Gastrocnemius medialis (tissue), 4 donors: ENCODE measurements at regions not wholly inside any gene's neighbourhood (a gene's known extent, or its start where the extent isn't known, plus 50 kb on each side); places are given as distances from the start of the nearest gene placed in this dataset.

Source experiments
- ATAC-seq, 2 donors: fragments of 150-250 bp; one replicate each; pipeline ENCODE4 v1.9.1; 2016
- DNase-seq, 2 donors: peaks; one replicate each; pipeline ENCODE4 v3.0.0-alpha.2; 2019
- H3K27ac ChIP-seq, 4 donors: fragments of 200-600 bp; sonication (generic); 1 replicate in 1 of 4; 2 replicates in 3 of 4; pipeline ENCODE4 v1.5.1; 2016 to 2018; ENCODE audit warnings: mild to moderate bottlenecking in 2 of 4, moderate library complexity in 1 of 4
- H3K27me3 ChIP-seq, 3 donors: fragments of 200-600 bp; sonication (generic) in 2 of 3; 1 replicate in 1 of 3; 2 replicates in 2 of 3; pipeline versions ENCODE4 v1.5.1 to v1.6.0; 2016 to 2019; ENCODE audit warnings: mild to moderate bottlenecking in 1 of 3, moderate library complexity in 1 of 3
- H3K36me3 ChIP-seq, 2 donors: fragments of 200-600 bp; sonication (generic) in 1 of 2; one replicate each; pipeline ENCODE4 v1.5.1; 2017 to 2018
- H3K4me1 ChIP-seq, 2 donors: fragments of 200-600 bp; sonication (generic) in 1 of 2; one replicate each; pipeline ENCODE4 v1.5.1; 2016 to 2017; ENCODE audit warnings: mild to moderate bottlenecking in 2 of 2
- H3K4me3 ChIP-seq, 4 donors: fragments of 200-600 bp; sonication (generic) in 3 of 4; 1 replicate in 1 of 4; 2 replicates in 3 of 4; pipeline ENCODE4 v1.5.1; 2016 to 2019; ENCODE audit warnings: mild to moderate bottlenecking in 2 of 4
- H3K9me3 ChIP-seq, 3 donors: fragments of 200-600 bp; sonication (generic) in 2 of 3; 1 replicate in 1 of 3; 2 replicates in 2 of 3; pipeline ENCODE4 v1.5.1; 2016 to 2019
- CTCF ChIP-seq, 5 experiments: fragments of 450-650 bp in 3 of 5; fragments of 200-600 bp in 2 of 5; sonication (generic) in 2 of 5; IDR thresholded peaks in 4 of 5; conservative IDR thresholded peaks in 1 of 5; 1 replicate in 4 of 5; 2 replicates in 1 of 5; pipeline ENCODE4 v1.5.1; 2016 to 2019; ENCODE audit warnings: antibody characterized with exemption in 5 of 5, mild to moderate bottlenecking in 3 of 5, moderate library complexity in 3 of 5
- POLR2A ChIP-seq, 2 donors: fragments of 450-650 bp; IDR thresholded peaks; one replicate each; pipeline ENCODE4 v1.6.1; 2017; ENCODE audit warnings: antibody characterized with exemption in 2 of 2, mild to moderate bottlenecking in 2 of 2, moderate library complexity in 2 of 2
- in situ Hi-C, 4 donors: fragments of 200-750 bp; cut with MboI; loops; one replicate each; pipeline versions ENCODE4 v1.15.0 to v1.8.0; 2017; ENCODE audit warnings: low sequenced_read_pairs in 4 of 4
- intact Hi-C: fragments of 100-400 bp; cut with DNase I; formaldehyde crosslinking; loops from one replicate; pipeline ENCODE4 v1.15.1; 2023; ENCODE audit warnings: low total_unique reads

- no peak for ATAC-seq
- Histone ChIP-seq H3K4me1 (no peaks in the 10 kb centered on the region), H3K4me3 (no peak overlapping the region), H3K36me3 (no peaks in the 10 kb centered on the region), H3K27ac (no peak overlapping the region), H3K27me3 (no peaks in the 10 kb centered on the region), H3K9me3 (no peaks in the 10 kb centered on the region)
- DNase-seq = no peak
- intact Hi-C loops = loop anchor here (10.0 kb wide), 1 partner anchor 216 kb away; the partner anchor contains the start of gene VEGFC
- no peak for TF ChIP-seq CTCF (IDR thresholded peaks at IDR 0.05 in 4 of 5, conservative IDR thresholded peaks at IDR 0.05 in 1 of 5)
- TF ChIP-seq POLR2A (IDR thresholded peaks at IDR 0.05) = no peak
- in situ Hi-C loops = no loop called here
Measured at GRCh38 chr4:176579226-176579625, 213.5 kb downstream of the VEGFC start.

GRCh38 chr4:176583278-176583677 is 209.4 kb downstream of the VEGFC start:
- in situ Hi-C loops (no loop called here), intact Hi-C loops (no loop called here)
- Histone ChIP-seq H3K27ac (no peak overlapping the region), H3K9me3 (no peaks in the 10 kb centered on the region), H3K4me1 (no peaks in the 10 kb centered on the region), H3K27me3 (no peaks in the 10 kb centered on the region), H3K4me3 (no peak overlapping the region), H3K36me3 (no peaks in the 10 kb centered on the region)
- DNase-seq (no peak), ATAC-seq (no peak)
- TF ChIP-seq POLR2A (IDR thresholded peaks at IDR 0.05) = no peak
- no peak for TF ChIP-seq CTCF (IDR thresholded peaks at IDR 0.05 in 4 of 5, conservative IDR thresholded peaks at IDR 0.05 in 1 of 5)

GRCh38 chr4:176584031-176584606 is 208.6 kb downstream of the VEGFC start:
- in situ Hi-C loops = no loop called here
- intact Hi-C loops = no loop called here
- Histone ChIP-seq H3K4me1 (no peaks in the 10 kb centered on the region), H3K27ac (no peak overlapping the region), H3K27me3 (no peaks in the 10 kb centered on the region), H3K9me3 (no peaks in the 10 kb centered on the region), H3K36me3 (no peaks in the 10 kb centered on the region), H3K4me3 (no peak overlapping the region)
- no peak for ATAC-seq
- TF ChIP-seq CTCF (IDR thresholded peaks at IDR 0.05 in 4 of 5, conservative IDR thresholded peaks at IDR 0.05 in 1 of 5) (no peak), POLR2A (IDR thresholded peaks at IDR 0.05) (no peak)
- no peak for DNase-seq

GRCh38 chr4:176587920-176588319 is 204.8 kb downstream of the VEGFC start:
- no peak for TF ChIP-seq POLR2A (IDR thresholded peaks at IDR 0.05)
- TF ChIP-seq CTCF (IDR thresholded peaks at IDR 0.05 in 4 of 5, conservative IDR thresholded peaks at IDR 0.05 in 1 of 5) = no peak
- Histone ChIP-seq H3K4me1 (no peaks in the 10 kb centered on the region), H3K9me3 (no peaks in the 10 kb centered on the region), H3K27me3 (no peaks in the 10 kb centered on the region), H3K4me3 (no peak overlapping the region), H3K36me3 (no peaks in the 10 kb centered on the region), H3K27ac (no peak overlapping the region)
- DNase-seq = no peak
- intact Hi-C loops (no loop called here), in situ Hi-C loops (no loop called here)
- no peak for ATAC-seq

- in situ Hi-C loops (no loop called here), intact Hi-C loops (no loop called here)
- no peak for ATAC-seq
- Histone ChIP-seq H3K27me3 (no peaks in the 10 kb centered on the region), H3K27ac (no peak overlapping the region), H3K36me3 (no peaks in the 10 kb centered on the region), H3K4me1 (no peaks in the 10 kb centered on the region), H3K4me3 (no peak overlapping the region), H3K9me3 (no peaks in the 10 kb centered on the region)
- TF ChIP-seq CTCF (IDR thresholded peaks at IDR 0.05 in 4 of 5, conservative IDR thresholded peaks at IDR 0.05 in 1 of 5) = no peak
- TF ChIP-seq POLR2A (IDR thresholded peaks at IDR 0.05) = no peak
- DNase-seq = no peak
Measured at GRCh38 chr4:176588436-176588835, 204.3 kb downstream of the VEGFC start.
